ENCODE measurements at regions not wholly inside any gene's neighbourhood (a gene's known extent, or its start where the extent isn't known, plus 50 kb on each side); places are given as distances from the start of the nearest gene placed in this dataset.

DNA sequence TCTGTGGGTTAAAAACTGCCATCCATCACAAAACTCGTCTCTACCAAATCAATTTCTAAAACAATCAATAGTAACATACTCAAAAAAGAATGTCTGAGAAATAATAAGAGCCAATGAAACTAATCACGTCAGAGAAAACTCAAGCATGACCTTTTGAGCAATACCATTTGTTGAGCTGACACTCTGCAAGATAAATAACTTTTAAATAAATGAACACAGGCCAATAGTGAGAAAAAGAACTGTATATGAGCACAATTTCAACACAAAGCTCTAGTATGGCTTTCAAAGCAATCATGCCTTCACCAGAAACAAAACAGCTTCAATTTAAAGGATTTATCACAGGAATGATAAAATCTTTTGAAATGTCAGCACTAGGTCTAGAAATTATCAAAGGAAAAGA lies 249.2 kb upstream of the SETMAR start:
- Histone ChIP-seq H3K4me1 (no peaks in the 10 kb centered on the region), H3K9me3 (replicated peaks) (no peaks in the 10 kb centered on the region), H3K27me3 (ENCODE audit: low read depth) (no peaks in the 10 kb centered on the region), H3K27ac (replicated peaks) (no peak overlapping the region), H3K36me3 (no peaks in the 10 kb centered on the region), H3K4me3 (no peak overlapping the region)
- TF ChIP-seq, protein P1, sequence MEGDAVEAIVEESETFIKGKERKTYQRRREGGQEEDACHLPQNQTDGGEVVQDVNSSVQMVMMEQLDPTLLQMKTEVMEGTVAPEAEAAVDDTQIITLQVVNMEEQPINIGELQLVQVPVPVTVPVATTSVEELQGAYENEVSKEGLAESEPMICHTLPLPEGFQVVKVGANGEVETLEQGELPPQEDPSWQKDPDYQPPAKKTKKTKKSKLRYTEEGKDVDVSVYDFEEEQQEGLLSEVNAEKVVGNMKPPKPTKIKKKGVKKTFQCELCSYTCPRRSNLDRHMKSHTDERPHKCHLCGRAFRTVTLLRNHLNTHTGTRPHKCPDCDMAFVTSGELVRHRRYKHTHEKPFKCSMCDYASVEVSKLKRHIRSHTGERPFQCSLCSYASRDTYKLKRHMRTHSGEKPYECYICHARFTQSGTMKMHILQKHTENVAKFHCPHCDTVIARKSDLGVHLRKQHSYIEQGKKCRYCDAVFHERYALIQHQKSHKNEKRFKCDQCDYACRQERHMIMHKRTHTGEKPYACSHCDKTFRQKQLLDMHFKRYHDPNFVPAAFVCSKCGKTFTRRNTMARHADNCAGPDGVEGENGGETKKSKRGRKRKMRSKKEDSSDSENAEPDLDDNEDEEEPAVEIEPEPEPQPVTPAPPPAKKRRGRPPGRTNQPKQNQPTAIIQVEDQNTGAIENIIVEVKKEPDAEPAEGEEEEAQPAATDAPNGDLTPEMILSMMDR (IDR thresholded peaks at IDR 0.05; ENCODE audit: borderline replicate concordance) = no peak
- no peak for DNase-seq
- intact Hi-C loops (cut with micrococcal nuclease) = no loop called here

DNA sequence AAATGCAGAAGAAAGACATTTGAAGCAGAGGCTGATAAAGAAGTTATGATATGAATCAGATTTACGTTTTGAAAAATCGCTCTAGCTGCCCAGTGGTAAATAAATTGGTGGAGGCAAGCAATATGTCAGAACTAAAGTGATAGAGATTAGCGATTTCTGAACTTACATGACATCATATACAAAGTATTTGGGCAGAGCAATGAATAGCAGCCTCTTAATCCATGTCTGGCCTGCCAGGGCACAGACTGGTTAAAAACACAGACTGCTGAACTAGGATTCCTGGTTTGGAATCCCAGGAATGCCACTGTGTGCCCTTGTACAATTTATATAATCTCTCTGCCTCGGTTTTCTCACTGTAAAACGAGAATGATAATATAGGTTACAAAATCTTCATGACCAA lies 243.1 kb upstream of the SETMAR start:
- H3K4me3 ChIP-seq = no peak overlapping the region
- H3K9me3 ChIP-seq (replicated peaks) = no peaks in the 10 kb centered on the region
- TF ChIP-seq, protein P1 (IDR thresholded peaks at IDR 0.05; ENCODE audit: borderline replicate concordance) = no peak
- no peak overlapping the region for H3K27ac ChIP-seq (replicated peaks)
- intact Hi-C loops (cut with micrococcal nuclease) = no loop called here
- DNase-seq = no peak
- peaks cover 14% of the 10 kb centered on the region for H3K4me1 ChIP-seq
- H3K27me3 ChIP-seq (ENCODE audit: low read depth) = no peaks in the 10 kb centered on the region
- H3K36me3 ChIP-seq = no peaks in the 10 kb centered on the region

DNA sequence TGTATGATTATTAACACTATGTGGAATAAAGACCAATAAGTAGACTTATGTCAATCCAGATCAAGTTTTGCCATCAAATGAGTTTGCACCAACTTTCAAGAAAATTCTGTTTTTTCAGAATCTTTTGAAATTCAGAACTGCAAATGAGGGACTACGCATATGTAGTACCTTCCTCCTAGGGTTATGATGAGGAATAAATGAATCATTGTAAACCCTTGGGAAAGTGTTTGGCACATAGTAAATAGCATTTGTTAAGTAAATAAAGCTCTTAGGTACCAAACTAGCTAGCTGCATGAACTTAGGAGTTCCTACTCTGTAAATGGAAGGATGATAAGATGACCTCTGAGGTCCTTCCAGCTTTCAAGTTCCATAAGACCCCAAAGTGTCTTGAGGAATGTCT lies 242.6 kb upstream of the SETMAR start:
- H3K9me3 ChIP-seq (replicated peaks) = no peaks in the 10 kb centered on the region
- no peak overlapping the region for H3K4me3 ChIP-seq
- intact Hi-C loops (cut with micrococcal nuclease) = no loop called here
- no peaks in the 10 kb centered on the region for H3K36me3 ChIP-seq
- peaks cover 14% of the 10 kb centered on the region for H3K4me1 ChIP-seq
- TF ChIP-seq, protein P1 (IDR thresholded peaks at IDR 0.05; ENCODE audit: borderline replicate concordance) = no peak
- no peaks in the 10 kb centered on the region for H3K27me3 ChIP-seq (ENCODE audit: low read depth)
- DNase-seq = no peak
- no peak overlapping the region for H3K27ac ChIP-seq (replicated peaks)

DNA sequence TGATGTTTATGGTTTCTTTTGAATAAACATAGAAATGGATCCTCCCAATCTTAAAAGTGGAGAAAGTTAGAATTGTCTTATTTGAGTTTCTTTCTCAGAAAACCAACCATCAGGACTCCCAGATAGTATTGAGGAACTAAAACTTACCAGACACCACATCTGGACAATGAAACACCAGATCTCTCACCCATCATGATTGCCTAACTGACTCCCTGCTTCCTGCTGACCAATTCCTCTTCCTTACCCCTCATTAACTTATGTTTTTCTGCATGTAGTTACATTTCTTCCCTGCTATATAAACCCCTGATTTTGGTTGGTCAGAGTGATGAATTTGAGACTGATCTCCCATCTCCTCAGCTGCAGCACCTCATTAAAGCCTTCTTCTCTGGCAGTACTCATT lies 242.0 kb upstream of the SETMAR start:
- TF ChIP-seq, protein P1 (IDR thresholded peaks at IDR 0.05; ENCODE audit: borderline replicate concordance) = no peak
- intact Hi-C loops (cut with micrococcal nuclease) = no loop called here
- H3K36me3 ChIP-seq = no peaks in the 10 kb centered on the region
- no peak for DNase-seq
- no peak overlapping the region for H3K4me3 ChIP-seq
- peaks cover 14% of the 10 kb centered on the region for H3K4me1 ChIP-seq
- no peaks in the 10 kb centered on the region for H3K27me3 ChIP-seq (ENCODE audit: low read depth)
- no peaks in the 10 kb centered on the region for H3K9me3 ChIP-seq (replicated peaks)
- no peak overlapping the region for H3K27ac ChIP-seq (replicated peaks)

DNA sequence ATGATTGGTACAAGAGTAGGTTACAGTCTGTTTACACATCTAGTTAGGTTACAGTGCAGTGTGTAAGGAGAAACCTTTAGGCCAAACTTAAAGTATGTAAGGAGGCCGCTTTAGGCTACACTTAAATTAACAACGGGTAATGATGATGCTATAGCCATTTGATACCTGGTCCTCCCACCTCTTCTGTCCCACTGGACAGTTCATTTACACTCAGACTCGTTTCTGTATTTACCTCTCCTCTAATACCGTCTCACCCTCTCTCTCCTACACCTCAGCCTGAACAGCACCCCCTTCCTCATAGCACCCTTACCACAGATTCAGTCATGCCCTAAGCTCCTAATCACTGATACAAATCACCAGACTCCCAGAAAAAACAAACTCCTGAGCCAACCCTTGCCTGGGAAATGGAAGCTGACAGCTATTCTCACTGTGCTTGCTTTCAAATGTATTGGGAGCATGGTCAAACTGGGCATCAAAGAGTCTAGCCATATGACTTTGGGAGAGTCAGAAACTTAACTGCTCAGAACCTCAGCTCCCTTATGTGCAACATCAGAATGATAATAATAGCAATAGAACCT lies 241.3 kb upstream of the SETMAR start:
- H3K27ac ChIP-seq (replicated peaks) = no peak overlapping the region
- H3K4me3 ChIP-seq = no peak overlapping the region
- H3K4me1 ChIP-seq = peaks cover 14% of the 10 kb centered on the region
- intact Hi-C loops (cut with micrococcal nuclease) = no loop called here
- H3K9me3 ChIP-seq (replicated peaks) = no peaks in the 10 kb centered on the region
- H3K27me3 ChIP-seq (ENCODE audit: low read depth) = no peaks in the 10 kb centered on the region
- no peaks in the 10 kb centered on the region for H3K36me3 ChIP-seq
- TF ChIP-seq, protein P1 (IDR thresholded peaks at IDR 0.05; ENCODE audit: borderline replicate concordance) = no peak
- DNase-seq = no peak

Data from left ventricle myocardium inferior (tissue), 1 donor.